Aorta (tissue), 5 donors: ENCODE measurements at regions not wholly inside any gene's neighbourhood (a gene's known extent, or its start where the extent isn't known, plus 50 kb on each side); places are given as distances from the start of the nearest gene placed in this dataset.

Experiments
- ATAC-seq: fragments of 200-7000 bp; cut with Tn5 transposase; one replicate; pipeline ENCODE4 v1.9.1; 2022; ENCODE audit warnings: moderate library complexity; ENCODE audit not compliant: low FRiP score
- DNase-seq, 2 donors: peaks; one replicate each; pipeline ENCODE4 v3.0.0-alpha.2; 2020
- H3K27ac ChIP-seq, 2 donors: one replicate each; pipeline ENCODE4 v1.5.1; 2013; ENCODE audit warnings: low read length in 2 of 2, mild to moderate bottlenecking in 2 of 2, moderate library complexity in 2 of 2, control low read depth in 1 of 2, inconsistent platforms in 1 of 2, low read depth in 1 of 2
- H3K27me3 ChIP-seq, 2 donors: one replicate each; pipeline ENCODE4 v1.6.1; 2013; ENCODE audit warnings: control low read depth in 1 of 2, low read length in 1 of 2, mild to moderate bottlenecking in 1 of 2, moderate library complexity in 1 of 2; ENCODE audit not compliant: insufficient read depth in 2 of 2, control insufficient read depth in 1 of 2
- H3K36me3 ChIP-seq, 2 donors: one replicate each; pipeline ENCODE4 v1.6.1; 2013; ENCODE audit warnings: control low read depth in 1 of 2, low read length in 1 of 2, mild to moderate bottlenecking in 1 of 2; ENCODE audit not compliant: insufficient read depth in 2 of 2, control insufficient read depth in 1 of 2
- H3K4me1 ChIP-seq, 2 donors: one replicate each; pipeline ENCODE4 v1.6.1; 2013; ENCODE audit warnings: low read length in 2 of 2, control low read depth in 1 of 2, mild to moderate bottlenecking in 1 of 2, moderate library complexity in 1 of 2; ENCODE audit not compliant: insufficient read depth in 2 of 2, control insufficient read depth in 1 of 2
- H3K4me3 ChIP-seq, 2 donors: one replicate each; pipeline ENCODE4 v1.5.1; 2013; ENCODE audit warnings: low read length in 2 of 2, control low read depth in 1 of 2, mild to moderate bottlenecking in 1 of 2
- H3K9me3 ChIP-seq: one replicate; pipeline ENCODE4 v1.6.1; 2013; ENCODE audit warnings: mild to moderate bottlenecking, low read length; ENCODE audit not compliant: control insufficient read depth
- WGBS, 2 donors: extraction: QIAGEN DNeasy Blood & Tissue Kit; methylation state at CpG; one replicate each; pipeline ENCODE4 v1.1.7; 2013; 5-methylcytosine and 5-hydroxymethylcytosine counted together
- intact Hi-C, 2 donors: fragments of 100-400 bp; cut with DNase I; formaldehyde crosslinking; loops; one replicate each; pipeline versions ENCODE4 v1.14.2 to v1.15.0; 2022
- donor health status: healthy with polysubstance abuse.
- donor health status: Bipolar disorder and iron deficiency.
- donor health status: DM: no; HTN: no; CAD: no.
- donor health status: DM: no; HTN: no; CAD: no.
- donor health status: DM: yes; HTN: yes; CAD: no.

DNA sequence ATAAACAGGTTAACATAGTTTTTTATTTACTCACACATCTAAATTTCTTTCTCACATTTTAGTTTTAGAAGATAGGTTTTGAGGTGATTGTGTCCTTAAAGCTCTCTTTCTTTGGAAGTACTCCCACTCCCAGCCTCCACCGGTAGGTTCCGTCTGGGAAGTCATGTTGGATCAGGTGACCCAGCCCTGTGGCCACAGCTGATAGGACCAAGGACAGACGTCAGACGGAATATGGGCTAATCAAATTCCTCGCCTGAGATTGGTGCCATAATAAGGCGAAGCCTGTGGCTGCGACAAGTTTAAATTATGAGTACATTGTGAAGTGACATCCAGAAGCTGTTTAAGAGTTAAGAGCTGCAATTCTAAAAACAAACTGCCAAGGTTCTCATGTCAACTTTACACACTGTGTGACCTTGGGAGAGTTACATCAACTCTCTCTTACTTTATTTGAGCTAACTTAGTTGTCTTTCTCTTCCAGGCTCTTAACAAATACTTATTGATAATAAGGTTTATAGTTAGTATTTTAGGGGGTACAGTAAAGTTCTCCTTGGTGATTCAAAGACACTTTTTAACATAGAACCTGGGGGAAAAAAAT is 133.6 kb downstream of the NPY start:
- ATAC-seq = no peak
- intact Hi-C loops = no loop called here
- H3K4me1 ChIP-seq = no peaks in the 10 kb centered on the region

DNA sequence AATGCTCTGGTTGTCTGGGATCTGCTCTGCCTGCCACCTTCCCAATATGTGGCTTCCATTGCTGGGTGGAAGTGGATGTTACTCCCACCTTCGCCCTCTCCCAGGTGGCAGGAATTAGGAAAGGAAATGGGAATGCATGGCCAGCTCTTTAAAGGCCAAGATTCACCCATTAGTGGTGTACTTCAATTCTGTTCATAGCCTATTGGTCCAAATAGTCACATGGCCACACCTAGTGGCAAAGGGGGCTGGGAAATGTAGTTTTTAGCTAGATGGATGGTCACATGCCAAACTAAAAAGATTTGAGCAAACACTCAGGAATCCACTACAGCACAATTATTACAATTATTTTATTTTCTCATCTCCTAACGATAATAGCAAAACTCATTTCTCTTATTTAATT is 135.1 kb downstream of the NPY start:
- ATAC-seq = peak; percentile 74
- intact Hi-C loops = no loop called here

More for the DNA sequence above, 133.6 kb downstream of the NPY start:
- DNase-seq = no peak
- no peaks in the 10 kb centered on the region for H3K27me3 ChIP-seq
- 63 to 68% methylated on average over 7 of the region's 7 CpGs for WGBS, 2 donors
- H3K9me3 ChIP-seq = no peaks in the 10 kb centered on the region
- H3K36me3 ChIP-seq = no peaks in the 10 kb centered on the region
- H3K27ac ChIP-seq = no peak overlapping the region
- no peak overlapping the region for H3K4me3 ChIP-seq

DNA sequence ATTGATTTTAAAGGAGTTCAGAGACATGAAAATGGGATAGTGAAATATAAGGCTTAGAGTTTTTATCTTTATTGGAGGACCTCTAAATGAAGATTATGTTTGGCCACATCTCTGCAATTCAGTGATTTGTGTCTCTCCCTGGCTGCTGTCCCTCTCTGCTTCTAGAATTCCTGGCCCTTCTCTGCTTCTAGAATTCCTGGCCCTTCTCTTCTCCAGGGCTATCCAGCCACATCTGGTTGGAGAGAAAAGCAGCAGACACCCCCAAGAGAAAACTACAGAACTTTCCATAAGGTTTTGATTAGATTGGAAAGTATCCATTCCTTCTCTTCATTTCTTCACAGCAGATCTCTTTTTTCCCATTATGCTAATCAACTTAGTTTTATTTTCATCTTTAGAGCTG is 135.5 kb downstream of the NPY start:
- Histone ChIP-seq H3K27ac (no peak overlapping the region), H3K4me1 (no peaks in the 10 kb centered on the region), H3K36me3 (no peaks in the 10 kb centered on the region), H3K4me3 (no peak overlapping the region), H3K27me3 (no peaks in the 10 kb centered on the region), H3K9me3 (no peaks in the 10 kb centered on the region)
- ATAC-seq (peak; percentile 72), DNase-seq (no peak)
- intact Hi-C loops = no loop called here

More for the DNA sequence above, 135.1 kb downstream of the NPY start:
- Histone ChIP-seq H3K4me1 (no peaks in the 10 kb centered on the region), H3K36me3 (no peaks in the 10 kb centered on the region), H3K27me3 (no peaks in the 10 kb centered on the region), H3K9me3 (no peaks in the 10 kb centered on the region), H3K4me3 (no peak overlapping the region), H3K27ac (no peak overlapping the region)
- DNase-seq = no peak
- 93 to 94% methylated on average over 2 of the region's 2 CpGs for WGBS, 2 donors

DNA sequence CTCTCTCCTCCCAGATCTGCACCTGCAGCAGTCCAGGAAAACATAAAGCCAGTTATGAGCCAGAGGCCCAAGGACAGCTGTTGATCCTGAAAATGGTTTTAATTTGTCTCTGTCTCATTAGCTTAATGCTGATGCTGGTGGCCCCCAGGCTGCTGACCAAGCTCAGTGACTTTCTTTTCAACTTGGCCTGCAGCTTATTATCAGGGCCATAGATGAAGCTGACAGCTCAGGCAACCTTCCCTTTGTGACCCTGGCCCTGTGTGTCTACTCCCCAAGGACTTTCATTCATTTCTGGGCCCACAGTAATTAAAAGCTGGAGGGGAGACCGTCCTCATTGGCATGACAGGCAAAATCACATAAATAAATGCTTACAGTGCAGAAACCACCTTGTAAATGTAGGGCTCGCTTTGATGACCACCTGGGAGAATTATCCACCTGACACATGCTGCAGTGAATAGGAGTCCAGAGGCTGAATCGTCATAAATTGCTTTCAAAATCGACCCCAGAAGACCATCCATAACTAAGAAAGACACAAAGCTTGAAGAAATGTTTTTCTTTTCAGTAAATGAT is 138.5 kb downstream of the NPY start:
- no peaks in the 10 kb centered on the region for H3K9me3 ChIP-seq
- ATAC-seq = no peak
- WGBS, 2 donors = 65 to 68% methylated on average over 4 of the region's 4 CpGs
- DNase-seq = no peak
- H3K4me3 ChIP-seq = no peak overlapping the region
- H3K27me3 ChIP-seq = no peaks in the 10 kb centered on the region
- no peaks in the 10 kb centered on the region for H3K4me1 ChIP-seq
- intact Hi-C loops = no loop called here
- H3K27ac ChIP-seq = no peak overlapping the region
- no peaks in the 10 kb centered on the region for H3K36me3 ChIP-seq

DNA sequence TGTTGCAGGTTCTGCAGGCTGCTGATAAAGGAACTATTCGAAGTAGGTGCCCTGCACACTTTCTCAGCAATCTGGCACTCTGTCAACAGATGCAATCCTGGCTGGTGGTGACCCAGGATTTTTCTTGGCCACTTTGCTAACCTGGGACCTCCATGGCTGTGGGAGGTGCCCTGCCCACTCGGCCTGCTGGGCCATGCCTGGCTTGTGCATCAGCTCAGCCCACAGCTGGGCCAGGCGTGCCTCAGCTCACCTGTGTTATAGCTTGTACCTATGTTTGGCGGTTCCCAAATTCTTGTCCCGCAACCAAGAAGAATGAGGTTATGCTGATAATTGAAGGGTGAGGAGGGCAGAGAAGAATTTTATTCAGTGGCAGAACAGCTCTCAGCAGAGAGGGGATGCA is 141.7 kb downstream of the NPY start:
- H3K4me1 ChIP-seq = no peaks in the 10 kb centered on the region
- no peak overlapping the region for H3K27ac ChIP-seq
- ATAC-seq (no peak), DNase-seq (no peak)
- no peaks in the 10 kb centered on the region for H3K27me3 ChIP-seq
- intact Hi-C loops = no loop called here
- no peaks in the 10 kb centered on the region for H3K36me3 ChIP-seq
- 79 to 80% methylated on average over 5 of the region's 5 CpGs for WGBS, 2 donors
- no peak overlapping the region for H3K4me3 ChIP-seq
- H3K9me3 ChIP-seq = no peaks in the 10 kb centered on the region

DNA sequence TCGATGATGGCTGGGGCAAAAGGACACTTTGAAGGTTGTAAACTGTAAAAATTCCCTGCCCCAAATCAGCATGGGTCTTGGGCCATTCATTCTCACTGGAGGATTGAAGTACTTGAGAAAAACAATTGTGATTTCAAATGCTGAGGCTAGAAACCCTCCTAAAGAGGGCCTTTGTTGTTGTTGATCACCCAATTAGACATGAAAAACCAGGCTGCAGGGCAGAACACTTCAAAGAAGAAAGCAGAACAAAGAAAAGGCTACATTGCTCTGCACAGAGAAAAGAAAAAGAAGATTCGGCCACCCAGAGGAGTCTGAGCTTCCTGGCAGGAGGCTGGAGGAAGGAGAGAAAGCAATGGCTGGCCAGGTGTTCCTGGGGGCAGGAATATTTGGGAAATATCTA is 143.1 kb downstream of the NPY start:
- no peak for DNase-seq
- 38 to 42% methylated on average over 2 of the region's 2 CpGs for WGBS, 2 donors
- intact Hi-C loops = no loop called here
- no peaks in the 10 kb centered on the region for H3K9me3 ChIP-seq
- no peaks in the 10 kb centered on the region for H3K36me3 ChIP-seq
- H3K27me3 ChIP-seq = no peaks in the 10 kb centered on the region
- H3K4me3 ChIP-seq = no peak overlapping the region
- H3K4me1 ChIP-seq = no peaks in the 10 kb centered on the region
- no peak for ATAC-seq
- H3K27ac ChIP-seq = no peak overlapping the region

DNA sequence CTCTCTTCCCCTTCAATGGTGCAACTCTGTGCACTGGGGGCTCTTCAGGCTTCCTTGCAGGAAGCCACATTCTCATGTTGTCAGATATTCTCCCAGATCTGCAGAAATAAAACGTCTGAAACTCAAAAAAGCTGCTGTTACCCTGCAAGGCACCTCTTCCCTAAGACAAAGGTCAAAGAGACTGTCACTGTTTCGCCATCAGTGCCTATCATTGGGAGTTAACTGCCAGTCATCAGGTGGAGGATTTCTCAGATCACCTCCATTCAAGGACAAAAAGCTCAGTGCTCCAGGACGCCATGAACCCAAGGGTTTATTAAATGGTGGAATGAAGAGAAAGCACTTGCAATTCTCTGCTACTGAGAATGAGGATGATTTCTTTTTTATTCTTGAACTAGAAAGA is 144.6 kb upstream of the PALS2 start:
- Histone ChIP-seq H3K4me1 (no peaks in the 10 kb centered on the region), H3K4me3 (no peak overlapping the region), H3K27ac (no peak overlapping the region), H3K27me3 (no peaks in the 10 kb centered on the region), H3K36me3 (no peaks in the 10 kb centered on the region), H3K9me3 (no peaks in the 10 kb centered on the region)
- ATAC-seq (no peak), DNase-seq (no peak)
- WGBS, 2 donors = 59 to 67% methylated on average over 3 of the region's 3 CpGs
- intact Hi-C loops = no loop called here

DNA sequence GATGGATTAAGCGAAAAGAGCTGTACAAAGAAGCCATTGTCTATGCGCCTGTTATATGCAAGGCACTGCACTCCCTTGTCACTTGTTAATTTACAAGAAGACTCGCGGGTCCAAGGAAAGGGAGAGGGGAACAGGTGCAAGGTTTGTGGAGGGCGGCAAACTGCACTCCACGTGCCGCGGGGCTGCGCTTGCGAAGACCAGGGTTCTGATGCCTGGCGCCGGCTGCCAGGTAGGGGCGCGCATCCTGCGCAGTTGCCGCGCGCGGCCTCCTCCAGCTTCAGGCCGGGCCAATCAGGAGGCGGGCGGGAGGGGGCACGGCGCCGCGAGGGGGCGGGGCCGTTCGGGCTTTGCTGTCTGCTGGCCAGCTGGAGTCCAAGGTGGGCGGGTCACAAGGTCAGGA is 140.6 kb upstream of the PALS2 start:
- DNase-seq (no peak), ATAC-seq (no peak)

DNA sequence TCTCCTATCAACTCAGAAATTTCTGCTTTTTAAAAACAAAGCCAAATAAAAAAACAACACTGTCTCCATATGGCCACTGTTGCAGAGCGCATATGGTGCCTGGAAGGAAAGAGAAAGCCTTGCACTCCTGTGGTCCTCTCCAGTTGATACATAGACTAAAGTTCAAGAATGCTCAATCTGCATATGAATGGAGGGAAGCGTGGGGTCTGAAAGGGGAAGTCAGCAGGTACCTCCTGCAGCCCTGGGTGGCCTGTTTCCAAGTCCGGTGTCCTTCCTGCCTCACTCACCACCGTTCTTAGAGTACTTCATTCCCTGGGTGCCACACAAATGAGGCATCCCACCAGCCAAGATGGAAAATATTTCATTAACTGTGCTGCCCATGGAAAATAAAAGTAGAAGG is 138.3 kb upstream of the PALS2 start:
- intact Hi-C loops = no loop called here

More for the DNA sequence above, 140.6 kb upstream of the PALS2 start:
- H3K4me1 ChIP-seq = no peaks in the 10 kb centered on the region
- no peaks in the 10 kb centered on the region for H3K27me3 ChIP-seq
- intact Hi-C loops = no loop called here
- H3K9me3 ChIP-seq = peaks cover 3% of the 10 kb centered on the region
- peaks cover 0 to 1% of the 10 kb centered on the region in 2 donors for H3K36me3 ChIP-seq
- no peak overlapping the region for H3K4me3 ChIP-seq
- no peak overlapping the region for H3K27ac ChIP-seq
- WGBS, 2 donors = 96 to 97% methylated on average over 30 of the region's 30 CpGs

More for the DNA sequence above, 138.3 kb upstream of the PALS2 start:
- no peak for DNase-seq
- H3K4me3 ChIP-seq = no peak overlapping the region
- no peaks in the 10 kb centered on the region for H3K27me3 ChIP-seq
- H3K9me3 ChIP-seq = peaks cover 3% of the 10 kb centered on the region
- H3K4me1 ChIP-seq = no peaks in the 10 kb centered on the region
- no peak for ATAC-seq
- no peak overlapping the region for H3K27ac ChIP-seq
- peaks cover 0 to 1% of the 10 kb centered on the region in 2 donors for H3K36me3 ChIP-seq
- WGBS, 2 donors = 37 to 44% methylated on average over 4 of the region's 4 CpGs
